ENCODE measurements at regions not wholly inside any gene's neighbourhood (a gene's known extent, or its start where the extent isn't known, plus 50 kb on each side); places are given as distances from the start of the nearest gene placed in this dataset.

GRCh38 chr2:126208266-126208665 lies 447.7 kb upstream of the GYPC start:
- TF ChIP-seq CTCF (IDR thresholded peaks at IDR 0.05; ENCODE audit: low read depth, low read length) (no peak), EZH2phosphoT487 (IDR thresholded peaks at IDR 0.05; ENCODE audit: low read depth) (no peak)
- Histone ChIP-seq H3K79me2 (ENCODE audit: low read length) (no peaks in the 10 kb centered on the region), H3K4me2 (ENCODE audit: low read length) (no peak overlapping the region), H3K27me3 (ENCODE audit: low read depth, low read length) (no peaks in the 10 kb centered on the region), H3K27ac (ENCODE audit: low read length) (no peak overlapping the region), H3K4me1 (ENCODE audit: low read length) (no peaks in the 10 kb centered on the region), H2AFZ (ENCODE audit: low read depth, low read length) (no peak overlapping the region), H3K9me3 (ENCODE audit: insufficient read depth, low read length) (no peaks in the 10 kb centered on the region), H3K4me3 (ENCODE audit: low read length) (no peak overlapping the region), H4K20me1 (ENCODE audit: insufficient read depth, low read length) (no peaks in the 10 kb centered on the region), H3K36me3 (replicated peaks; ENCODE audit: low read depth, low read length) (no peaks in the 10 kb centered on the region), H3K9ac (ENCODE audit: low read length) (no peak overlapping the region)

DNA sequence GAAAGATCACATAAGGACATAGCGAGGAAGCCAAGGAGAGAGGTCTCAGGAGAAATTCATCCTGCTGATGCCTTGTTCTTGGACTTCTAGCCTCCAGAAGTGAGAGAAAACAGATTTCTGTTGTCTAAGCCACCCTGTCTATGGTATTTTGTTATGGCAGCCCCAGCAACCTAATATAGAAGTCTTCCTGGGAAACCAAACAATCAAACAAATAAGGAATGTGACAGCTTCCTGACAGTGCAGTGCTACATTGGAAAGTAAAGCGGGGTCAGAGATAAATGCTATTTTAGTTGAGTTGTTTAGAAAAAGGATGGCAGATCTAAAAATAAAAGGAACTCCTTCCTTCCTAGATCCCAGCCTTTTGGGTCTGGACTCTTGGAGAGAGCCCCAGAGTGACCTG lies 443.2 kb upstream of the GYPC start:
- H3K36me3 ChIP-seq (replicated peaks; ENCODE audit: low read depth, low read length), result no peaks in the 10 kb centered on the region

GRCh38 chr2:126219081-126219480 lies 436.9 kb upstream of the GYPC start:
- Histone ChIP-seq H4K20me1 (ENCODE audit: insufficient read depth, low read length) (no peaks in the 10 kb centered on the region), H3K9me3 (ENCODE audit: insufficient read depth, low read length) (no peaks in the 10 kb centered on the region), H3K27ac (ENCODE audit: low read length) (no peak overlapping the region), H3K27me3 (ENCODE audit: low read depth, low read length) (0 out of 2 replicates have a peak, but pooled peaks cover 2% of the 10 kb centered on the region), H3K4me1 (ENCODE audit: low read length) (peaks cover 13% of the 10 kb centered on the region), H2AFZ (ENCODE audit: low read depth, low read length) (no peak overlapping the region), H3K79me2 (ENCODE audit: low read length) (no peaks in the 10 kb centered on the region), H3K4me2 (ENCODE audit: low read length) (no peak overlapping the region), H3K36me3 (replicated peaks; ENCODE audit: low read depth, low read length) (no peaks in the 10 kb centered on the region), H3K4me3 (ENCODE audit: low read length) (no peak overlapping the region), H3K9ac (ENCODE audit: low read length) (no peak overlapping the region)
- TF ChIP-seq CTCF (IDR thresholded peaks at IDR 0.05; ENCODE audit: low read depth, low read length) (no peak), EZH2phosphoT487 (IDR thresholded peaks at IDR 0.05; ENCODE audit: low read depth) (no peak)

More for the DNA sequence above, 443.2 kb upstream of the GYPC start:
- no peak overlapping the region for H3K4me3 ChIP-seq (ENCODE audit: low read length)
- H2AFZ ChIP-seq (ENCODE audit: low read depth, low read length), result no peak overlapping the region
- no peak overlapping the region for H3K9ac ChIP-seq (ENCODE audit: low read length)
- no peaks in the 10 kb centered on the region for H3K79me2 ChIP-seq (ENCODE audit: low read length)
- TF ChIP-seq CTCF (IDR thresholded peaks at IDR 0.05; ENCODE audit: low read depth, low read length), result no peak
- no peak for TF ChIP-seq EZH2phosphoT487 (IDR thresholded peaks at IDR 0.05; ENCODE audit: low read depth)
- H3K9me3 ChIP-seq (ENCODE audit: insufficient read depth, low read length), result no peaks in the 10 kb centered on the region
- H3K4me2 ChIP-seq (ENCODE audit: low read length), result no peak overlapping the region
- H3K4me1 ChIP-seq (ENCODE audit: low read length), result no peaks in the 10 kb centered on the region
- no peaks in the 10 kb centered on the region for H4K20me1 ChIP-seq (ENCODE audit: insufficient read depth, low read length)
- no peaks in the 10 kb centered on the region for H3K27me3 ChIP-seq (ENCODE audit: low read depth, low read length)
- no peak overlapping the region for H3K27ac ChIP-seq (ENCODE audit: low read length)

DNA sequence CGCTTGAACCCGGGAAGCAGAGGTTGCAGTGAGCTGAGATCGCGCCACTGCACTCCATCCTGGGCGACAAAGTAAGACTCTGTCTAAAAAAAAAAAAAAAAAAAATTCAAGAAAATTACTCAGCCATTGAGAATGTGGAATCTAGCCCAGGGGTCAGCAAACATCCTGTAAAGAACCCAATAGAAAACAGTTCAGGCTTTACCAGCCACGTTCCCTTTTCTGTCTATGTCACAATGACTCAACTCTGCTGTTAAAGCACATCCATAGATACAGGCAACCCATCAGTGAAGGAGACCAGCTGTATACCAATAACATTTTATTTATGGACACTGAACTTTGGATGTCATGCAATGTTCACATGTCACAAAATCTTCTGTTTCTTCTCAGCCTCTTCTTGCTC lies 435.6 kb upstream of the GYPC start:
- Histone ChIP-seq H4K20me1 (ENCODE audit: insufficient read depth, low read length) (no peaks in the 10 kb centered on the region), H3K9me3 (ENCODE audit: insufficient read depth, low read length) (no peaks in the 10 kb centered on the region), H3K27ac (ENCODE audit: low read length) (no peak overlapping the region), H3K4me2 (ENCODE audit: low read length) (no peak overlapping the region), H3K4me1 (ENCODE audit: low read length) (peaks cover 14% of the 10 kb centered on the region), H3K27me3 (ENCODE audit: low read depth, low read length) (0 out of 2 replicates have a peak, but pooled peaks cover 2% of the 10 kb centered on the region), H3K79me2 (ENCODE audit: low read length) (no peaks in the 10 kb centered on the region), H3K36me3 (replicated peaks; ENCODE audit: low read depth, low read length) (no peaks in the 10 kb centered on the region), H2AFZ (ENCODE audit: low read depth, low read length) (no peak overlapping the region), H3K4me3 (ENCODE audit: low read length) (no peak overlapping the region), H3K9ac (ENCODE audit: low read length) (no peak overlapping the region)
- TF ChIP-seq CTCF (IDR thresholded peaks at IDR 0.05; ENCODE audit: low read depth, low read length) (no peak), EZH2phosphoT487 (IDR thresholded peaks at IDR 0.05; ENCODE audit: low read depth) (no peak)
